Transverse colon (tissue), 3 donors: ENCODE measurements at regions not wholly inside any gene's neighbourhood (a gene's known extent, or its start where the extent isn't known, plus 50 kb on each side); places are given as distances from the start of the nearest gene placed in this dataset.

Experiments used
- POLR2A ChIP-seq: fragments of 450-650 bp; IDR thresholded peaks from one replicate; pipeline ENCODE4 v1.6.1; 2016; ENCODE audit warnings: antibody characterized with exemption, mild to moderate bottlenecking, moderate library complexity
- TF ChIP-seq, protein P1 (sequence below), 5 experiments: fragments of 200-600 bp in 3 of 5; fragments of 450-650 bp in 2 of 5; sonication (generic) in 3 of 5; IDR thresholded peaks; 1 replicate in 2 of 5; 2 replicates in 3 of 5; pipeline ENCODE4 v1.5.1; 2016 to 2017; ENCODE audit warnings: antibody characterized with exemption in 5 of 5, inconsistent platforms in 3 of 5, mild to moderate bottlenecking in 2 of 5, moderate library complexity in 1 of 5

GRCh38 chr2:76279142-76279541 is 568.4 kb upstream of the GCFC2 start:
- TF ChIP-seq, protein P1, sequence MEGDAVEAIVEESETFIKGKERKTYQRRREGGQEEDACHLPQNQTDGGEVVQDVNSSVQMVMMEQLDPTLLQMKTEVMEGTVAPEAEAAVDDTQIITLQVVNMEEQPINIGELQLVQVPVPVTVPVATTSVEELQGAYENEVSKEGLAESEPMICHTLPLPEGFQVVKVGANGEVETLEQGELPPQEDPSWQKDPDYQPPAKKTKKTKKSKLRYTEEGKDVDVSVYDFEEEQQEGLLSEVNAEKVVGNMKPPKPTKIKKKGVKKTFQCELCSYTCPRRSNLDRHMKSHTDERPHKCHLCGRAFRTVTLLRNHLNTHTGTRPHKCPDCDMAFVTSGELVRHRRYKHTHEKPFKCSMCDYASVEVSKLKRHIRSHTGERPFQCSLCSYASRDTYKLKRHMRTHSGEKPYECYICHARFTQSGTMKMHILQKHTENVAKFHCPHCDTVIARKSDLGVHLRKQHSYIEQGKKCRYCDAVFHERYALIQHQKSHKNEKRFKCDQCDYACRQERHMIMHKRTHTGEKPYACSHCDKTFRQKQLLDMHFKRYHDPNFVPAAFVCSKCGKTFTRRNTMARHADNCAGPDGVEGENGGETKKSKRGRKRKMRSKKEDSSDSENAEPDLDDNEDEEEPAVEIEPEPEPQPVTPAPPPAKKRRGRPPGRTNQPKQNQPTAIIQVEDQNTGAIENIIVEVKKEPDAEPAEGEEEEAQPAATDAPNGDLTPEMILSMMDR (IDR thresholded peaks at IDR 0.05): no peak
- no peak for TF ChIP-seq POLR2A
